ENCODE measurements at regions not wholly inside any gene's neighbourhood (a gene's known extent, or its start where the extent isn't known, plus 50 kb on each side); places are given as distances from the start of the nearest gene placed in this dataset.
"Not testable (repeated sequence)": the region's sequence is repeated elsewhere in the genome, so short reads cannot be mapped to it uniquely, and the experiment has no call there.

- TF ChIP-seq EZH2 (IDR thresholded peaks at IDR 0.05; ENCODE audit: borderline replicate concordance, low read length); CTCF (IDR thresholded peaks at IDR 0.05; ENCODE audit: low read length): not testable (repeated sequence)
These were observed 575.2 kb upstream of the DEFB115 start for GRCh38 chr20:30682236-30682635.
